Activated naive CD4-positive, alpha-beta T cell treated with anti-CD3 and anti-CD28 coated beads, Interleukin-2, amount 50 U/mL, for 24 hours (primary cell): ENCODE measurements at regions not wholly inside any gene's neighbourhood (a gene's known extent, or its start where the extent isn't known, plus 50 kb on each side); places are given as distances from the start of the nearest gene placed in this dataset.

Experiments used
- H3K27ac Mint-ChIP-seq: one replicate; pipeline ENCODE4 v1.8.0; 2021; ENCODE audit warnings: mild to moderate bottlenecking, mixed read lengths
- H3K27me3 Mint-ChIP-seq: one replicate; pipeline ENCODE4 v1.8.0; 2021; ENCODE audit warnings: mixed read lengths
- H3K36me3 Mint-ChIP-seq: one replicate; pipeline ENCODE4 v1.8.0; 2021; ENCODE audit warnings: mixed read lengths
- H3K4me1 Mint-ChIP-seq: one replicate; pipeline ENCODE4 v1.8.0; 2021; ENCODE audit warnings: mixed read lengths
- H3K4me3 Mint-ChIP-seq: one replicate; pipeline ENCODE4 v1.8.0; 2021; ENCODE audit warnings: mild to moderate bottlenecking, mixed read lengths
- H3K9me3 Mint-ChIP-seq: one replicate; pipeline ENCODE4 v1.8.0; 2021; ENCODE audit warnings: mixed read lengths

DNA sequence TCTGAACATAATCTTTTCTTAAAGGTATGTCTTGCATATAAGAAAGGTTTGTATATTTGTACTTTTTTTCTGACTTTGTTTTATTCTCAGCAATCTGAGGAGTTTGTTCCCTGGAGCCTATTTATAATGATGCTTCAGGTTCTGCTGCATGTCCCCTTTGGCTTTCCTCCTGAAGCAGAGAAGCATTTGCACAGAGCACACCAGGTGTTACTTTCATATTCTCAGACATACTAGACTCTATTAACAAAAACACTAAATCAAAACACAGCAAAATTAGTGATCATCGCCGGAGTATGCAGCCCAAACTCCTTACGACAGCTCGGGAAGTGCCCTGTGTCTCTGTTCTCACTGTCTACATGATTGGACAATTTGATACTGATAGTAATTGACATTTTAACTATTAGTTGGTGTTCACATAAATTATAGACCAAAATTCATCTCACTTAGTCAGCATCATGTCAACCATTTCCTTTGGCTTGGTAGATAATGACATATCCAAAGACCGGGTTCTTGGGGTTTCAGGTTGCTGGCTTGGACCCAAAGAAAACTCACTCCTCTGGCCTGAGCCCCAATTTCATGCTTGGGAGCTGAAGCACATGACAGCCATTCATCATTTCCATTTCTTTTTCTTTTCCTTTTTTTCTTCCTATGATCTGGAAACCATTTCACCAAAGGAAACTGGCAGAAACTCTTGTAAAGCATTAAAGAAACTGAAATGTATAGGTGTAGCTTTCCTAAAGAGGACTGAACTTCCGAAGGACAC lies 400.1 kb upstream of the NRP1 start:
- Mint-ChIP-seq H3K4me3 (no peak overlapping the region), H3K27me3 (peaks cover 12% of the 10 kb centered on the region), H3K27ac (no peak overlapping the region)

DNA sequence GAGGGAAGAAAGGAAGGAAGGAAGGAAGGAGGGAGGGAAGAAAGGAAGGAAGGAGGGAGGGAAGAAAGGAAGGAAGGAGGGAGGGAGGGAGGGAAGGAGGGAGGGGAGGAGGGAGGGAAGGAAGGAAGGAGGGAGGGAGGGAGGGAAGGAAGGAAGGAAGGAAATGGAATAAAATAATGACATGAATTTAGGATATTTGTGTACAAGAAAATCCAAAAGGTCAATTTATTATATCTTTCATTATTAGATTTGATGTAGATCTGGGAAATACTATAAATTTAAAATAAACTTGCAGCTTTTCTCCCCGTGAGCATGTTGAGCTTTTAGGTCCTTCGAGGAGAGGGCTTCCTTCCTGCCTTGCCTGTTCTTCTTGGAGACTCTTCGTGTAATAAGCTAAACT lies 398.6 kb upstream of the NRP1 start:
- Mint-ChIP-seq H3K27me3 (peaks cover 14% of the 10 kb centered on the region), H3K9me3 (no peaks in the 10 kb centered on the region), H3K36me3 (no peaks in the 10 kb centered on the region), H3K4me3 (no peak overlapping the region), H3K27ac (no peak overlapping the region), H3K4me1 (no peaks in the 10 kb centered on the region)

More for the DNA sequence above, 400.1 kb upstream of the NRP1 start:
- no peaks in the 10 kb centered on the region for H3K9me3 Mint-ChIP-seq
- H3K36me3 Mint-ChIP-seq, result no peaks in the 10 kb centered on the region
- H3K4me1 Mint-ChIP-seq, result no peaks in the 10 kb centered on the region

DNA sequence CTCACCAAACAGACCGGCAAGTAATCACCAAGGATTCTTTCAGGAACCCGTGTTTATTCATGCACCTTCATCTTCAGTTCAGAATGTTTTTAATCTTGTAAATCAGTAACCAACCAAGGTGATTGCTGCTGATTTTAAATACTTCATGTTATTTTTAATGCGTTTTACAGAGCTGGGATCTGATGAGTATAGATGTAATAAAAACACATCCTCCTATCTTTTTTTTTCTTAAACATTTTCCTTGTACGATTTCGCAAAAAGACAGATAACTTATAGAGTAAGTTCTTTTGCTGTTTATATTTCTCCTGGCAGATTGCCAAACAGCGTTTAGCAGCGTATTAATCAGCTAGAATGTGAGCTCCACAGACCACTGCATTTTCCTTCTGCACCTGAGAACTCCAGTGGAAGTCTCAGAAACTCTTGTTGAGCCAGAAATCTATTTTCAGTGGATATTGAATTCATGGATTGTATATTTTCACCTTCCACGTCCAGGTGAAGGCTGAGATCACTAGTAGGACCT lies 397.8 kb upstream of the NRP1 start:
- no peaks in the 10 kb centered on the region for H3K36me3 Mint-ChIP-seq
- H3K27me3 Mint-ChIP-seq, result peaks cover 14% of the 10 kb centered on the region
- H3K27ac Mint-ChIP-seq, result no peak overlapping the region
- H3K4me1 Mint-ChIP-seq, result no peaks in the 10 kb centered on the region
- H3K4me3 Mint-ChIP-seq, result no peak overlapping the region
- H3K9me3 Mint-ChIP-seq, result no peaks in the 10 kb centered on the region

DNA sequence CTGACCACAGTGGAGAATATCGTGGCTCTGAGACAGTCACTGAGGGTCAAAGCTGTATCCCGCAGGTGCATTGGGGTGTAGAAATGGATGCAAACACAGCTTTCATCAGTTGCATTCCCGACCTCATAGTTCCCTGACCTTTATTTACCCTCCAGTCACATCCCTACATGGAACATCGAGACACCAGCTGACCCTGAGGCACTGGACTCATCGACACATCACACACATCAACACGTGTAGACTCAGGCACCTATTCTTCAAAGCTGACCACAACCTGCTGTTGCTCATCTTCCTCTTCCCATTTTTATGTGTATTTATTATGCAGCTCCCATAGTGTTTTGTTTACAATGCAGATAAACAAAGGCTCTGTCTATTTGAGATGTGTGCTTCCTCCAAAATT lies 396.9 kb upstream of the NRP1 start:
- Mint-ChIP-seq H3K36me3 (no peaks in the 10 kb centered on the region), H3K27ac (no peak overlapping the region), H3K4me3 (no peak overlapping the region), H3K27me3 (peaks cover 14% of the 10 kb centered on the region), H3K9me3 (no peaks in the 10 kb centered on the region), H3K4me1 (no peaks in the 10 kb centered on the region)

DNA sequence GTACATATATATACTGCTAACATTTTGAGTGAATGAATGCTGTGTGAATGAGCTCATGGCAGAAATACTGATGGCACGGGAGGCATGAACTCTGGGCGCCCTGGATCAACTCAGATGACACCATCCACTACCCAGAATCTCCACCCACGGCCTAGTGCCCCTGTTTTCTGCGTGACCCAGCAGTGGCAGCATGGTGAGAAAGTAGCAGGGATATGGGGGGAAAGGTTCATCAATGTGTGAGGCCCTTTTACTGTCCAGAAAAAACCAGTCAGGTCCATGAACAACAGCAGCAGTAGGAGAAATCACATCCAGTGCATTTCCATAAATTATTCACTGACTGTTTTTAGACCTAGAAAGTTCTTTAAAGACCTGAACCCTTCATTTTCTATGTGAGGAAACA lies 391.0 kb upstream of the NRP1 start:
- Mint-ChIP-seq H3K4me3 (no peak overlapping the region), H3K27me3 (peaks cover 8% of the 10 kb centered on the region)

DNA sequence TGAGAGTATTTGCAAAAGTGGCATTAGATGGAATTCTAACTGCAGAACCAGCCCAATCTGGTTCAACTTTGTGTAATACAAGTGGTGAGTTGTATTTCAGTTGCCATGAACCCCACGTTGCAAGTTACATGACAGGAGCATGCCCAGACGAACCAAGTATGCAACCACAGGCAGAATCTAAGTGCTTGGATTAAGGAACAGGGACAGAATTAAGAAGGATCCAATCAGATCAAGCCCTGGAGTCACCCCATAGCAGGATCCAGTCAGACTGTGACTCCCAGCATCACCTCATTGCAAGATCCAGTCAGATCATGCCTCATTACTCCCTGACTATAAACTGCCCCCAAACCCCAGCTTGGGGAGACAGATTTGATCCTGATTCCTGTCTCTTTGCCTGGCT lies 388.7 kb upstream of the NRP1 start:
- Mint-ChIP-seq H3K27ac (no peak overlapping the region), H3K27me3 (peaks cover 5% of the 10 kb centered on the region), H3K4me3 (no peak overlapping the region), H3K9me3 (no peaks in the 10 kb centered on the region), H3K36me3 (no peaks in the 10 kb centered on the region), H3K4me1 (no peaks in the 10 kb centered on the region)

More for the DNA sequence above, 391.0 kb upstream of the NRP1 start:
- no peaks in the 10 kb centered on the region for H3K9me3 Mint-ChIP-seq
- no peaks in the 10 kb centered on the region for H3K36me3 Mint-ChIP-seq
- no peaks in the 10 kb centered on the region for H3K4me1 Mint-ChIP-seq
- H3K27ac Mint-ChIP-seq, result no peak overlapping the region

DNA sequence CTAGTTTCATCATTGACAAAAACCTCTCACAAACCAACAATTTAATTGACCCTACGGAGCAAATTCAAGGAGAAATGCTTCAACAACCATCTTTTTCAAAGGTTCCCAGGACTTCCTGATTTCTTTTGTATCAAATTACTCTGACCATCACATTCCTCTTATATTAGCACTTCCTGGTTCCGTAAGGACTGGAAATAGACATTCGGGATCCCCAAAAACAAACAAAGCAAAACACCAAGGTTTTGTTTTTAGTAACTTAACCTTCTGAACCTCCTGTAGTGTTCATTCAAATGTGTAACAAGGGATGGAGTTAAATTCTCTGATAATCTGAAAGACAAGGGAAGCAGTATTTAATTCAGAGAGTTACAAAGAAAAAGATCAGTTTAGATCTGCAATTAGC lies 387.6 kb upstream of the NRP1 start:
- H3K4me3 Mint-ChIP-seq, result no peak overlapping the region
- peaks cover 5% of the 10 kb centered on the region for H3K27me3 Mint-ChIP-seq
- H3K4me1 Mint-ChIP-seq, result no peaks in the 10 kb centered on the region
- H3K9me3 Mint-ChIP-seq, result no peaks in the 10 kb centered on the region
- no peaks in the 10 kb centered on the region for H3K36me3 Mint-ChIP-seq
- no peak overlapping the region for H3K27ac Mint-ChIP-seq

DNA sequence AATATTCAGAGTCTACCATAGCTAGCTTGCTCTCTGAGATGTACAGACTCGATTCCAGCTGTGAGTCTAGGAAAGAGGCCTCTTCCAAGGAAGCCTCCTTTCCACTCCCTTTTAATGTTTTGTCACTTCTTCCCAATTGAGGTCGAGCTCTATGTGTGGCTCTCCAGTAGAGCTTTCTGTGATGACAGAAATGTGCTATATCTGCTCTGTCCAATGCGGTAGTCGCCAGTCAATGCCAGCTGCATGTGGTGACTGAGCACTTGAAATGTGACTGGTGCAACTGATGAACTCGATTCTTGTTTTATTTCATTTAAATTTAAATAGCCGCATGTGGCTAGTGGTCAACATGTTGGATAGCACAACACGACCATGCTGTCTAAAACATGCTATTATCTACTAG lies 387.0 kb upstream of the NRP1 start:
- Mint-ChIP-seq H3K36me3 (no peaks in the 10 kb centered on the region), H3K9me3 (no peaks in the 10 kb centered on the region), H3K4me1 (no peaks in the 10 kb centered on the region), H3K4me3 (no peak overlapping the region), H3K27me3 (peaks cover 5% of the 10 kb centered on the region), H3K27ac (no peak overlapping the region)

DNA sequence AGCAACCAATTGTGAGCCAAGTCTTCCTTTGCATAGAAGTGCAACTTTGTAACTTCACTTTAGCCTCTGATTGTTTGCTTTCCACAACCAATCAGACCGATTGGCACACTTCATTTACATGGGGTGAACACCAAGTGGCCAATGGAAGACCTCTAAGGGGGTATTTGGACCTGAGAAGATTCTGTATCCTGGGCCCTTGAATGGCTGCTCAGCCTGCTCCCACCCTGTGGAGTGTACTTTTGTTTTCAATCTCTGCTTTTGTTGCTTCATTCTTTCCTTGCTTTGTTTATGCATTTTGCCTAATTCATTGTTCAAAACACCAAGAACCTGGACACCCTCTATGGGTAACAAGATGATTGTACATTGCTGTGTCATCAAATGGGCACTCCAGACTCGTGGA lies 385.7 kb upstream of the NRP1 start:
- Mint-ChIP-seq H3K27me3 (peaks cover 11% of the 10 kb centered on the region), H3K4me1 (no peaks in the 10 kb centered on the region)

DNA sequence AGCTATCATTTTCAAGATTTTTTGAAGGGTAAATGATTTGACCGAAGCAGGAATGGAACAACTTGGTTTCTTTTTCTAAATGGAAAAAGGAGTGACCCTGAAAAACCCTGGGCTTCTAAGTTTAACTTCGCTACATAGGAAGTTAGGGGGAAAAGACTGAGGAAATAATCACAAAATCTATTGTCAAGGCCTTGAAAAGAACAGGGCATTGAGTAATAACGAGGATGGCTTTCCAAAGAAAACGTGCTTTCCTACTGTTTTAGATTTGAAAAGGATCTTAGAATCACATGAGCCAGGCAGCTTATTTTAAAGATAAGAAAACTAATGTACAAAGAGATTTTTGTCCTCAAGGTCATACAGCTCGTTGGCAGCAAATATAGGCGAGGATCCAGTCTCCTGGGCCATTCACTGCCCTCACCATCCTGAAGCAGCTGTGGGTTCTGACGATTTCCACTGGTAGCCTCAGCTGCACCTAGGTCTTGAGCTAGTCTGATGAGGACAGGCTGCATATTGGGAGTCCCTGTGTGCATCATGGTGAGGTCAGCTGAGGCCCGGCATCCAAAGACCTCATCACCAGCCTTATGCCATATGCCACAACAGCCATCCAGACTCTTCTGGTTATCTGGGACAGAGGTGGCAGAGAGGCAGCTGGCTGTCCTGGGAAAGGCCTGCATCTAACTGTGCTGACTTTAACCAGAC lies 384.7 kb upstream of the NRP1 start:
- H3K9me3 Mint-ChIP-seq, result no peaks in the 10 kb centered on the region
- no peak overlapping the region for H3K27ac Mint-ChIP-seq
- H3K27me3 Mint-ChIP-seq, result peaks cover 11% of the 10 kb centered on the region
- no peaks in the 10 kb centered on the region for H3K36me3 Mint-ChIP-seq
- no peaks in the 10 kb centered on the region for H3K4me1 Mint-ChIP-seq
- H3K4me3 Mint-ChIP-seq, result no peak overlapping the region

More for the DNA sequence above, 385.7 kb upstream of the NRP1 start:
- H3K27ac Mint-ChIP-seq, result no peak overlapping the region
- no peaks in the 10 kb centered on the region for H3K36me3 Mint-ChIP-seq
- no peaks in the 10 kb centered on the region for H3K9me3 Mint-ChIP-seq
- H3K4me3 Mint-ChIP-seq, result no peak overlapping the region

DNA sequence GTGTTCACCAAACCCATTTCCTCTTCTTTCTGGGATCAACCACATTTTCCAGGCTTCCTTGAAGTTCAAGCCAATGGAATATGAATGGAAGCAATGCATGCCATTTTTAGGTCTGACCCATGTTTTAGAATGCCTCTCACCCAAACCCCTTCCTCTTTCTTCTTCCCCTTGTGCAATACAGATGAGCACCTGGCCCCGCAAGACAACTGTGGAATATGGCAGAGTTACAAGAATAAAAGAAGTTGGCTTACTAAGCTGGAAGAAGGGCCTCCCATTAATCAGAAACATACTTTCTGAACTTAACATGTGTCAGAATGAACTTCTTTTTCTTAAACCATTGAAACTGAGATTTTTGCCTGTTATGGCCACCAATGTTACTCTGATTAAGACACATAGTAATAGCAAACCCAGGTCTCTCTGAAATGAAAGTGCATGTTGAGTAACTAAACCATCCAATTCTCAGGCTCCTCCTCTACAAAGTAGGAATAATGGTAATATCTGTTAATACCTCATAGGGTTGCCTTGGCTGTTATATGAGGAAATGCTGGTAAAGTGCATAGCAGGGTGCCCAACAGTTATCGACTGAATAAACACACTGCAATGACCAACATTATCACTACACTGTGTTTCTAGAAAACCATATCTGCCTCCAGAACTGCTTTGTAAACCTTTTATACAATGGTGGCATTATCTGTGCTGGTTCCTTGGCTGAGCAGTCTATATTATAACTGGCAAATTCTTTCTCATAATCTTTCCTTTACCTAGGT lies 382.2 kb upstream of the NRP1 start:
- Mint-ChIP-seq H3K27me3 (peaks cover 11% of the 10 kb centered on the region), H3K36me3 (no peaks in the 10 kb centered on the region), H3K27ac (no peak overlapping the region), H3K9me3 (no peaks in the 10 kb centered on the region), H3K4me3 (no peak overlapping the region), H3K4me1 (no peaks in the 10 kb centered on the region)

DNA sequence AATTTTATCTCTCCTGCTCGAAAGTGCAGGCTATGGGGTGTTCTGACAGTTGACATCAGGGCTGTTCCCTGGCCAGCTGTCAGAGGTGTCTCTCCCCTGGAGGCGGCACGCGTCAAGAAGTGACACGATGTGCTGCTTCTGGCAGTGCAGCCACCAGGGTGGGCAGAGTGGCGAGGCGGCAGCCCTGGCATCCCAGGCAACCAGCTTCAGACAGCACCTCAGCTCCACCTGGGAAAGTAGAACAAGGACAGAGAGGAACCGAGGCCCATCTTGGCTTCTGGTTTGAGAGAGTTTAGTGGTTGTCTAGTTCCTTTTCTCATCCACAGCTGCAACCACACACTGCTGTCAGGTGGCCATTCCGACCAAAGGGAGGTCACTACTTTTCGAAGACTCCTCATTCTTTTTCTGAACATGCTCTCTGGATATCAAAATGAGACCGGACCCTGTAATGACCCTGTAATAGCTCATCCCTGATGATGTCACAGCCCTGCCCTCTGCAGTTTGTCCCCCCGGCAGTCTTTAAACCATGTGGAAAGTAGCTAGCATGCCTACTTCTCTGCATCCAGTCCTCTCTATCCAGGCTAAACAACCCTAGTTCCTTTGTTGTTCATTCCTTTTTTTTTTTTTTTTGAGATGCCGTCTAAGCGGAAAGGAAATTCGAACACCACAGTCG lies 381.0 kb upstream of the NRP1 start:
- Mint-ChIP-seq H3K4me3 (no peak overlapping the region), H3K27ac (no peak overlapping the region), H3K9me3 (no peaks in the 10 kb centered on the region), H3K27me3 (peaks cover 11% of the 10 kb centered on the region), H3K36me3 (no peaks in the 10 kb centered on the region), H3K4me1 (no peaks in the 10 kb centered on the region)

DNA sequence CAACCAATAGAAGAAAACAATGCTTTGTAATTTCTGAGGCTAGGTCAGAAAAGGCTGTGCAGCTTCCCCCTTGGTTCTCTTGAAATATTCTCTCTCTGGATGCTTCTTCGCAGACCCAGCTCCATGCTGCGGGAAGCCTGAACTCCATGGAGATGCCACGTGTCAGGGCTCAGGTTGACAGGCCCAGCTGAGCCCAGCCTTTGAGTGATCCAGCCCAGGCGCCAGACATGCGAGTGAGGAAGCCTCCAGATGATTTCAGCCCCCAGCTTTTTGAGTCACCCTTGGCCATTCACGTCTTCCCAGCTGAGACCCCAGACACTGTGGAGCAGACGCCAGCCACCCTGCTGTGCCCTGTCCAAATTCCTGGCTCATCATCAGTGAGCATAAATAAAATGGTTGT lies 378.4 kb upstream of the NRP1 start:
- Mint-ChIP-seq H3K27me3 (peaks cover 10% of the 10 kb centered on the region), H3K4me3 (no peak overlapping the region), H3K9me3 (no peaks in the 10 kb centered on the region), H3K27ac (no peak overlapping the region), H3K4me1 (no peaks in the 10 kb centered on the region), H3K36me3 (no peaks in the 10 kb centered on the region)

DNA sequence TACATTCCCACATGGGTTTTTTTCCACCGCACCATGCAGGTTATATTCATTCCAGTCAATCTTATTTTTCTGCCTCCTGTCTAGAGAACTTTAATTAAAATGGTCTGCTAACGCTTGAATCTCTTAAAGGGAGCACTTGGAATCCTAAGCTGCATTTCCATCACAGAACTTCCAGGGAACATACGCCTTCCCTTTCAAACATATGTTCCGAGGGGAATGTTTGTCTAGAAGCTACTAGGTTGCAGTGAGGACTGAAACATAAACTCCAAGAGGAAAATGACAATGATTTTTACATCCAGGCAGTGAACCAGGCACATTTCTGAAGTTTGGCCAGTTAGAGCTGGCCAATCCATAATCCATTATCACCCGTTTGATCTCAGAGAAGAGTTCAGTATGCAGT lies 375.5 kb upstream of the NRP1 start:
- no peaks in the 10 kb centered on the region for H3K4me1 Mint-ChIP-seq
- H3K4me3 Mint-ChIP-seq, result no peak overlapping the region
- H3K36me3 Mint-ChIP-seq, result no peaks in the 10 kb centered on the region
- H3K9me3 Mint-ChIP-seq, result no peaks in the 10 kb centered on the region
- H3K27ac Mint-ChIP-seq, result no peak overlapping the region
- peaks cover 8% of the 10 kb centered on the region for H3K27me3 Mint-ChIP-seq

DNA sequence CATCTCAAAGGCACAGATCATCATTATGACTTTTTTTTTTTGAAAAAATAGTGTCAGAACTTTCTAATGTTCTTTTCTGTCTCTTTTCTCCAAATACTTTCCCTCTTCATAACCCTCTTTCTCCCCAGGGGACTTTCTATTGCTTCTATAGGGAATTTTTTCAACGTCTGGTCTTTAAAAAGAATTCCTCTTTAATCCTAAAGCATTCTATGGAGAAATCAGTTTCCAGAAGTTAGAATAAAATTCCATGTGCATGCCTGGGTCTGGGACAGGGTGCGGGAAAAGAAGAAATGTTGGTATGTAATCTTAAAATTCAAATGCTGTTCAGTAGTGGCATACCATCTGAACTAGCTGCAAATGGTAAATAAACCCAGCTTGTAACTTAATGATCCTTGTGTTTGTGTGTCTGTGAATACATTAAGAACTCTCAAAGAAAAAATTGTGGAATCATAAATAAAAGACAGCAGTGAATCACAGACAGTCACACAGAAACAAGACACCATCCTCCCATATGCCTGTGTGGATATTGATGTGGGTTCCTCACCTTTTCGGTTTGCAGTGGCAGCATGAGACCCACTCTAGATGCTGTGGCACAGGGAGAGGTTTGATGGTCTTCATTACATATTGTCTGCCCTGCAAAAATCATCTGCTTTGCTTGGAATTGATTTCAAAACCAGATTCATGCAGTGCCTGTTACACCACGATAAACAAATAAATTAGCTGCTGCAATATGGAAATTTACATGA lies 374.7 kb upstream of the NRP1 start:
- Mint-ChIP-seq H3K36me3 (no peaks in the 10 kb centered on the region), H3K27me3 (peaks cover 8% of the 10 kb centered on the region), H3K27ac (no peak overlapping the region), H3K4me3 (no peak overlapping the region), H3K4me1 (no peaks in the 10 kb centered on the region), H3K9me3 (no peaks in the 10 kb centered on the region)
